GM19328 (cell line): ENCODE measurements at regions not wholly inside any gene's neighbourhood (a gene's known extent, or its start where the extent isn't known, plus 50 kb on each side); places are given as distances from the start of the nearest gene placed in this dataset.

Source experiments
- ATAC-seq: cut with Tn5 transposase; IDR thresholded peaks from one replicate; pipeline ENCODE4 v1.9.1; 2021; ENCODE audit warnings: mild to moderate bottlenecking, moderate library complexity; ENCODE audit not compliant: unreplicated experiment

DNA sequence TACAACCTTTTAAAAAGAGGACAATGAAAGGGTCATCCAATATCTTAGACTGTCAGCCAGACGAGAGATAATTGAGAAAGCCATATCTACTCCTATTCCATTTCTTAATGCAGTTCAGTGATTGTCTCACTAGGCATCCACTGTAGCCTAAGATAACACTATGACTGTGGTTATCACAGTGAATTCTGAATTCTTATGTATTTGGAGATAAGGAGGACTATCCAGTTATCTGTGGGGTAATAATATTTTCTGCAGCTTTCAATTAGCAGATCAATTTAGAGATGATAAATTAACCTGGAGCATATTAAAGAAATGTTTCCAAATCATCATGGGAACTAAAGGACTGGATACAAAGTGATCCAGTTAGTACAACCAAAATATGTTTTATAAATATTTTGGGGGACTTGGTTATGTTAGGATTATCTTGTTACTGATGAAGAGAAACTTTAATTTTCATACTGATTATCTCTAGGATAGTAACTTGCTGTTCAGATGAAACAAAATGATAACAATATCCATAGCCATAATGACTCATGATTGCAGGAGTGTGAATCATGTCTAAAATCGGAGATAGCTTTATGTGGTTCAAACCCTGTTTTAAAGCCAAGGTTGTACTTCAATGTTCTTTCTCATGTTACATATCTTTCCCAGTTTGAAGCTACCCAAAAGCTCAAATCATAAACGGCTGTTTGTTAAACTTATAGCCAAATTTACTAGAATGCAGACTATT lies 1152.0 kb downstream of the HACE1 start:
- no peak for ATAC-seq

- ATAC-seq, result no peak
Observed at GRCh38 chr6:103699769-103700168, 1160.0 kb downstream of the HACE1 start.

GRCh38 chr6:103687430-103687829 lies 1172.3 kb downstream of the HACE1 start:
- no peak for ATAC-seq

DNA sequence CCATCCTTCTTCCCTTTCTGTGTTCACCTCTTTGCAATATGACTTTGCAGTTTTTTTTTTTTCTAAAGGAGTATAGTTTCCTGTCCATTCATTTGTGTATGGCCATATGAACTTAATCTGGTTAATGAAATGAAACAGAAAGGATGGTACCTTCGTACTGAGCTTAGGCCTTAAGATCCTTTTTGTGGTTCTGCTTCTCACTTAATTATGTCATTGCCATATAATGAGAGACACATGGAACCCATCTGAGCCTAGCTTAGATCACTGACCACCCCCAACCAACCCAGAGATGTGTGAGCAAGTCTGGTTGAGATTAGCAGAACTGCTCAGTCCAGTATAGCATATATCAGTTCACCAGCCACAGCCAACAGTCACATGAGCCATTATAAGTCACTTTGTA lies 1179.6 kb downstream of the HACE1 start:
- ATAC-seq, result no peak

- no peak for ATAC-seq
Observed at GRCh38 chr6:103677290-103677689, 1182.4 kb downstream of the HACE1 start.

DNA sequence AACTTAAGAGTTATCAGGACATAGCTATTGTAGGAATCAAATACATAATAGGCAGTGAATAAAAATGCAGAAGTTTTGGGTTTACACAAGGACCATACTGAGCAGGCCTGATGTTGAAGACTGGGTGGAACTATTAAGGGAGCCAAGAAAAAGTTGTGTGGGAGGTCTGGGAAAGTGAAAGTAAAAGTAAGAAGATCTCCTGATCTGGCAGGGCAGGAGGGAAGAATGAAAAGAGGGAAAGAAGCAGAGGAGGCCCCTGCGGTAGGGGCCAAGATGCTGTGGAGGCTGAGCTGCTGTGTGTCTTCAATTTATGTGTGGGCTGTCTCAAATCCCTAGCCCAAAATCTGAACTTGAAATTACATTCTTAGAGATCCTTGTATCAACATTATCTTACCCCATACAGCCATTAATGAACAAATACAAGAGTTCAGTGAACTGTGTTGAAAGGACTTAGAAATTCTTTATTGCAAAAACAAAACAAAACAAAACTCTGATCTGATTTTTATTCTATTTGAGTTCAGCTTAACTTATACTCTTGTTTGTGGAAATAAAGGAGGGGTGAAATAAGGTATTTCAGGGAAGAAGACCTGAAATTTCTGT lies 1183.8 kb downstream of the HACE1 start:
- no peak for ATAC-seq

DNA sequence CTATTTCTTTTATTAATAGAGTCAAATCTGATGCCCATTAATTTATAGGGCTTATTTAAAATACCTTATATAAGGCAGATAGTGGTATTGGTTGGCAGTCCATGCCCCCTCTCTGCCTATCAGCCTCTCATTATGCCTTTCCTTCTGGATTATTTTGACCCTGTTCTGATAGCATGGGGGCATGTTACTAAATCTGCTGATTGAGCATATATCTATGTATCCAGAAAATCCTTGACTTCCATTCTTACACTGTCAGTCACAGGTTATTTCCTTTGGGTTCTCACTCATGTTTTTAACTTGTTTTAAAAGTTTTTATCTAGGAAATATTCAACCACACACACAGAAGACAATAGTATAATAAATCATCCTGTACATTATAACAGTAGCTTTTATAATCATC lies 1184.9 kb downstream of the HACE1 start:
- ATAC-seq, result no peak

GRCh38 chr6:103672169-103672568 lies 1187.5 kb downstream of the HACE1 start:
- no peak for ATAC-seq

DNA sequence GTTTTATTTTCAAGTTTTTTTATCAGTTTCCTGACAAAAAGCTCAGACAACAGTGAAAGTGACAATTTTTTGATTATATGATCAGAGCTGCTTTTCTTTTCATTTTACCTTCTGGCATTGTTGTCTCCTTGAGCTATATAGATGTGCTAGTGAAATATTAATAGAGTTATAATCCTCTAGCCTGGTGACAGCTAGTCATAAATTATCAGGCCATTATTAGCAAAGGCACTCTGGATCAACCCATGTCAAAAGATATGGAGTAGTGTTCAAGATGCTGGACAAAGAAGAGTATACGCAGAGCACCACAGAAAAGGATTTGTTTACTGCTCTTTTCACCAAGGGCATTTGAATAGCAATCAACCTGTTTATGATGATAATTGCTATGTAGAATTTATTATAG lies 1230.1 kb downstream of the HACE1 start:
- no peak for ATAC-seq

DNA sequence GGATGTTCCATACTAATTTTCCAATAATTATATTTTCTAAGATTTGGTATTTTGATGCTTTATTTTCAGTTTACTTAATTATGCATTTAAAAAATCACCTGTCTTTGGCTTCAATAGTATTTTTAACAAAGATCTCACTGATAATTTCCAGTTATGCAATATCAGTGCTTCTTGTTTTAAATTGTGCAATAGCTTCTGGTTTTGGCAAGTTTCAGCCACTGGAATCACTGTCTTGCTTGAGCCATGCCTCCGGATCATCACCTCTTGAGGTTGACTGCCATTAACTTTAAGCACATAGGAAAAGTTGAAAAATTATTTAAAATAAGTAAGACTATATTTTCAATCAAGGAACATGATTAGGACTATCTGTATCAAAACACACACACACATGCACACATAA lies 1242.1 kb downstream of the HACE1 start:
- ATAC-seq, result no peak

GRCh38 chr6:103587722-103588121 lies 1272.0 kb downstream of the HACE1 start:
- ATAC-seq, result no peak

DNA sequence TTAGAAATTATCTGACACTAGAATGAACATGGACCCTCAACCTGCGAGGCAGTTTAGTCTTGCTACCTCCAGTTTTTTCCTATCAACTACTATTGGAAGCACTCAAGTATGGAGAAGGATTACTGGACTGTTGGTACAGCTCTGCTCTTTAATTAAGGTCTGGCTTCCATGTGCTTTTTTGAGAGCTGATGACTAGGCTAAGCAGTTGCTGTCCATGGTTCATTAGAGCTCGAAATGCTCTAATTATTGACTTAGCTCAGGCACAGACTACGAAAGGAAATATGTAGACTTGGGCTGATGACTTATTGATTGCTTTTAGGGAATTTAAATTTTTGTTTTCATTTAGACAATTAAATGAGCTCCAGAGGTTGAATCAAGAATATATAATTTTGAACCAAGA lies 1281.6 kb downstream of the HACE1 start:
- ATAC-seq, result no peak

DNA sequence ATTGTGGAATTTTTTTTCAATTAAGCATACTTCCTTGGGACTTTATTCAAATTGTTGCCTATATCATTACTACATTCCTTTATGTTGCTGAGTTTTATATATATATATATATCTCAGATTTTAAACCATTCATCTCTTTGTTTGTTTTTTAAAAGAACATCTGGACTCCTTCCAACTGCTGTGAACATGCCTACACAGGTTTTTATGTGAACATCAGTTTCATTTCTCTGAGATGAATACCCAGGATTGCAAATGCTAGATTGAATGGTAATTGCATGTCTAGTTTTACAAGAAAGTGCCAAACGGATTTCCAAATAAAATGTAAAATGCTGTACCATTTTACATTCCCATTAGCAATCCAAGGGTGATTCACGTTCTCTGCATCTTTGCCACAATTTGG lies 1289.3 kb downstream of the HACE1 start:
- no peak for ATAC-seq

DNA sequence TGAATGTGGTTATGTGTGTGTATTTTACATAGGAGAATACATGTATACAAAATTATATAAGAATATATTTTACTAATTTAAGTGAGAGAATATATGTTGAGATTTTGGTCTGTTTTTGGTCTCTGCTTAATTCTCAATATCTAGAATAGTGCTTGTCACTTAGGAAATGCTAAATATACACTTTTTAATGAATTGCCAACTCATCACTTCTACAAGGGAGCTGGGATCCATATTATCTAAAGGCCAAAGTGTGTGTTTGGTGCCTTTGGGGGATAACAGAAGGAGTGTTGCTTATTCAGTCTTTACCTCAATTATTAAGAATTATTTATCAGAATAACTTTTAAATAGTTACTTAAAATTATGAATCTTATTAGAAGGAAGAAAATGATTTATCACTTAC lies 1304.8 kb downstream of the HACE1 start:
- ATAC-seq, result no peak

DNA sequence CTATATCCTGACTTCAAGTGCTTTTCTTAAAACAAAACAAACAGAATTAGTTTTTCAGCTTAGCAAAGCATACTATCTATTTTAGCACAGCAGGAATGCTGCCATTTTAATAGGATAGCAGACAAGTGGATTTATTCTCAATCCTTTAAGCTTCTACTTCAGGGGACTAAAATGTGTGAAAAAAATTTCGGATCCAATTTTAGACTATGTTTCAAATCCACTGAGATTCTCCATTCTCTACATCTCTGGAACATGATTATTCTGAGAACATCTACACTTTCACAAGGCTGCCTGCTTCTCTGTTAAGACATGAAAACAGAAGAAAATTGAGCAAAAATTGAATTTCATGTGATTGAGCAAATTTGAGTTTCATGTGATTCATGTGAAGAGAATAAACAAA lies 1321.3 kb downstream of the HACE1 start:
- ATAC-seq, result no peak

GRCh38 chr6:103534814-103535213 lies 1324.9 kb downstream of the HACE1 start:
- ATAC-seq, result no peak

- no peak for ATAC-seq
Observed at GRCh38 chr6:103534095-103534494, 1325.6 kb downstream of the HACE1 start.

- no peak for ATAC-seq
Observed at GRCh38 chr6:103522045-103522444, 1337.7 kb downstream of the HACE1 start.

DNA sequence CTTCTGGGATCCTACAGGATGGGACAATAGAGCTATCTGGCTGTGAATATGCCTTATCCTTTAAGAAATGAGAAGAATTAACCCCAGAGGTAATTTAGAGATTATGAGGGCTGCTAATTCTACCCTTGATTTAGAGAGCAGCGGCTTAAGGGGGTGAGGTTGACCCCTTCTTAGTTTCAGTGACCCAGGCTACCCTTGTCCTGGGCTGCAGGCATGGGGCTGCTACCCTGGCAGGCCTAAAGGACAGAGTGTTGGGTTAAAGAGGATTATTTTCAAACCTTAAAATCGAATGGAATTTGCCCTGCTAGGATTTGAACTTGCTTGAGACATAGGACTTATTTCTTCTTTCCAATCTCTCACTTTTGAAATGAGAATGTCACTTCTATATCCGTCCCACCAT lies 1343.4 kb downstream of the HACE1 start:
- no peak for ATAC-seq

DNA sequence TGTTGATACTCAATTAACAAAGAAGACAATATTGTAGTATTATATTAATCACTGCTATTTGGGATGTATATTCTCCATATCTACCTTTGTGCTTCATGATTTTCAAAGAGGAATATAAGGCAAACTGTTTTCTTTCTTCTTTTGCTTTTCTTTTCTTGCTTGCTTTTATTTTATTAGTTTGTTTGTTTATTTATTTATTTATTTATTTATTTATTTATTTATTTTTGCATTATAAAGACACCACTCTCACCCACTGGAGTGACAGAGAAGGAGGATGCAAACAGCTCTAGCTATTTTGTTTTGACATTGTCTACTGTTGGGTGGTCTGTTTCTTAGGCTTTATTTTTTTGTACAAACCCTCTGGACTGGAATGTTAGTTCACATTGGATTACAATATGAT lies 1352.7 kb downstream of the HACE1 start:
- ATAC-seq, result no peak

DNA sequence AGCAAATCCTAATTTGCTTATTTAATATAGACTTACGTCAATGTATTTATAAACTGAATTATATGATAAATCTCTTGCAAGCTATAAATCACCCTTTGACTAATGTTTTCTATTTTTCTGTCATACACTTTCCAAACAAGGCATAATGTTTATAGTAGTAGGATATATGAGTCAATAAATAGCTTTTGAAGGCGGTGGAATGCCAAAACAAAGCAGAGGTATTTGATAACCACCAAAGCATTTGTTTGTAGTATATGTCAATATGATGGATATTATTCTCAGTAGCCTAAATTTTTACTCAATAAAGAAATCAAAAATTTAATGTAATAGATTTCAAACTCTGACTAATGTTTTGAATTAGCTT lies 1354.6 kb downstream of the HACE1 start:
- ATAC-seq, result no peak

- no peak for ATAC-seq
Observed at GRCh38 chr6:103504501-103505154, 1355.1 kb downstream of the HACE1 start.
